Naive B cell (primary cell): ENCODE measurements at regions not wholly inside any gene's neighbourhood (a gene's known extent, or its start where the extent isn't known, plus 50 kb on each side); places are given as distances from the start of the nearest gene placed in this dataset.
"Not testable (repeated sequence)": the region's sequence is repeated elsewhere in the genome, so short reads cannot be mapped to it uniquely, and the experiment has no call there.

ENCODE experiments used
- ATAC-seq, 2 donors: fragments of 150-1000 bp; cut with Tn5 transposase; 2 replicates each; pipeline ENCODE4 v1.10.0; 2021; ENCODE audit warnings: low read depth in 2 of 2, mild to moderate bottlenecking in 2 of 2, moderate library complexity in 2 of 2
- DNase-seq: peaks from one replicate; pipeline ENCODE4 v3.0.0; 2022
- H3K27ac Mint-ChIP-seq, 6 donors: one replicate each; pipeline ENCODE4 v1.8.0; 2020 to 2022; ENCODE audit warnings: mild to moderate bottlenecking in 6 of 6, mixed read lengths in 6 of 6, moderate library complexity in 5 of 6, inconsistent platforms in 2 of 6
- H3K27me3 Mint-ChIP-seq, 3 donors: one replicate each; pipeline ENCODE4 v1.8.0; 2021 to 2022; ENCODE audit warnings: mixed read lengths in 3 of 3, mild to moderate bottlenecking in 1 of 3
- H3K36me3 Mint-ChIP-seq, 2 donors: one replicate each; pipeline ENCODE4 v1.8.0; 2020 to 2022; ENCODE audit warnings: mixed read lengths in 2 of 2, inconsistent platforms in 1 of 2, mild to moderate bottlenecking in 1 of 2
- H3K4me1 Mint-ChIP-seq, 3 donors: one replicate each; pipeline ENCODE4 v1.8.0; 2020 to 2022; ENCODE audit warnings: mixed read lengths in 3 of 3, inconsistent platforms in 1 of 3, mild to moderate bottlenecking in 1 of 3, moderate library complexity in 1 of 3
- H3K4me3 Mint-ChIP-seq, 8 donors: one replicate each; pipeline ENCODE4 v1.8.0; 2020 to 2022; ENCODE audit warnings: mild to moderate bottlenecking in 8 of 8, mixed read lengths in 8 of 8, moderate library complexity in 8 of 8, inconsistent platforms in 2 of 8
- H3K9me3 Mint-ChIP-seq, 7 donors: one replicate each; pipeline ENCODE4 v1.8.0; 2020 to 2022; ENCODE audit warnings: mixed read lengths in 7 of 7, mild to moderate bottlenecking in 5 of 7, inconsistent platforms in 2 of 7, moderate library complexity in 1 of 7

DNA sequence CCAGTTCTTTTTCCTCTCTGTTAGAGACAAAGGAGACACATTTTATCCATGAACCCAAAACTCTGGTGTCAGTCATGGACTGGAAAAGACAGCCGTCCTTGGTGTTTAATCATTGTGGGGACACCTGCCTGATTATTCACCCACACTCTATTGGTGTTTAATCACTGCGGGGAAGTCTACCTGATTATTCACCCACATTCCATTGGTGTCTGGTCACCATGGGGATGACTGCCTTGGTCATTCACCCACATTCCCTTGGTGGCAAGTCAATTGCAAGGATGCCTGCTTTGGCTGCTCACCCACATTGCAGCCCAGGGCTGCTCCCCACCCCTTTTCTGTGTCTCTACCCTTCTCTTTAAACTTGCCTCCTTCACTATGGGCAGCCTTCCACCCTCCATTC, 589.7 kb upstream of the AMELY start:
- no peaks in the 10 kb centered on the region for H3K4me1 Mint-ChIP-seq
- peaks cover 0 to 25% (median 5%) of the 10 kb centered on the region in 3 donors for H3K27me3 Mint-ChIP-seq
- H3K9me3 Mint-ChIP-seq, result peaks cover 0 to 8% (median 0%) of the 10 kb centered on the region in 7 donors
- DNase-seq (no peak), ATAC-seq (no peak)
- H3K27ac Mint-ChIP-seq, result peak overlapping the region in 1 of 6 donors; percentile 11
- H3K36me3 Mint-ChIP-seq, result no peaks in the 10 kb centered on the region
- no peak overlapping the region for H3K4me3 Mint-ChIP-seq

- H3K36me3 Mint-ChIP-seq, result no peaks in the 10 kb centered on the region
These were observed 584.4 kb upstream of the AMELY start for GRCh38 chrY:7496001-7496400.

GRCh38 chrY:7484455-7485285, 573.1 kb upstream of the AMELY start:
- not testable (repeated sequence) for H3K4me1 Mint-ChIP-seq, H3K36me3 Mint-ChIP-seq, H3K4me3 Mint-ChIP-seq, H3K9me3 Mint-ChIP-seq, ATAC-seq, DNase-seq, H3K27ac Mint-ChIP-seq
- H3K27me3 Mint-ChIP-seq, result peaks cover 0 to 11% (median 9%) of the 10 kb centered on the region in 3 donors

More at GRCh38 chrY:7496001-7496400, 584.4 kb upstream of the AMELY start:
- DNase-seq, result no peak
- Mint-ChIP-seq H3K4me3 (no peak overlapping the region), H3K27me3 (peaks cover 0 to 14% (median 4%) of the 10 kb centered on the region in 3 donors), H3K4me1 (no peaks in the 10 kb centered on the region), H3K9me3 (no peaks in the 10 kb centered on the region), H3K27ac (no peak overlapping the region)
- no peak for ATAC-seq

DNA sequence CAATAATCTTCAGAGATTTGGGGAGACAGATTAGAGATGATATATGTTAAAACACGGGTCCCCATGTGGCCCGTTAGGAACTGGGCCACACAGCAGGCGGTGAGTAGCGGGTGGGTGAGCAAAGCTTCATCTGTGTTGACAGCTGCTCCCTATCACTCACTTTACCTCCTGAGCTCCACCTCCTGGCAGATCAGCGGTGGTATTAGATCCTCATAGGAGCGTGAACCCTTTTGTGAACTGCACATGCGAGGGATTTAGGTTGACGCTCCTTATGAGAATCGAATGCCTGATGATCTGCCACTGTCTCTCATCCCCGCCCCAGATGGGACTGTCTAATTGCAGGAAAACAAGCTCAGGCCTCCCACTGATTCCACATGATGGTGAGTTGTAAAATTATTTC, 560.4 kb upstream of the AMELY start:
- ATAC-seq, result no peak
- no peak for DNase-seq
- H3K27me3 Mint-ChIP-seq, result peaks cover 0 to 6% (median 0%) of the 10 kb centered on the region in 3 donors
- H3K4me1 Mint-ChIP-seq, result peaks cover 0 to 5% (median 0%) of the 10 kb centered on the region in 3 donors
- H3K27ac Mint-ChIP-seq, result no peak overlapping the region
- no peaks in the 10 kb centered on the region for H3K36me3 Mint-ChIP-seq
- no peak overlapping the region for H3K4me3 Mint-ChIP-seq
- H3K9me3 Mint-ChIP-seq, result no peaks in the 10 kb centered on the region

DNA sequence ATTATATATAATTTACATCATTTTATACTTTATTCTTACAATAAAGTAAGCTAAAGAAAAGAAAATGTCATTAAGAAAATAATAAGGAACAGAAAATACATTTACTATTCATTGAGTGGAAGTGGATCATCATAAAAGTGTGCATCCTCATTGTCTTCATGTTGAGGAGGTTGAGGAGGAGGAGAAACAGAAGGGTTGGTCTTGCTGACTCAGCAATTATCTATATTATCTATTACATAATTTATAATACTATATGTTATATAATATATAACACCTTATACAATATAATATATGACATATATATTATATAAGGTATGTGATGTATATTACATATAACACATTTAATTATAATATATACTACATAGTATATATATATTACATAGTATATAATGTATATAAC, 558.5 kb upstream of the AMELY start:
- Mint-ChIP-seq H3K36me3 (no peaks in the 10 kb centered on the region), H3K9me3 (peaks cover 0 to 2% (median 0%) of the 10 kb centered on the region in 7 donors), H3K4me3 (no peak overlapping the region), H3K4me1 (no peaks in the 10 kb centered on the region), H3K27ac (no peak overlapping the region), H3K27me3 (peaks cover 0 to 15% (median 6%) of the 10 kb centered on the region in 3 donors)
- DNase-seq (no peak), ATAC-seq (no peak)

- H3K4me1 Mint-ChIP-seq, result no peaks in the 10 kb centered on the region
- no peaks in the 10 kb centered on the region for H3K36me3 Mint-ChIP-seq
- no peak for DNase-seq
- no peak overlapping the region for H3K27ac Mint-ChIP-seq
- no peak overlapping the region for H3K4me3 Mint-ChIP-seq
- H3K9me3 Mint-ChIP-seq, result peaks cover 0 to 2% (median 0%) of the 10 kb centered on the region in 7 donors
- ATAC-seq, result no peak
- H3K27me3 Mint-ChIP-seq, result peaks cover 0 to 16% (median 9%) of the 10 kb centered on the region in 3 donors
These were observed 557.6 kb upstream of the AMELY start for GRCh38 chrY:7468951-7469745.

DNA sequence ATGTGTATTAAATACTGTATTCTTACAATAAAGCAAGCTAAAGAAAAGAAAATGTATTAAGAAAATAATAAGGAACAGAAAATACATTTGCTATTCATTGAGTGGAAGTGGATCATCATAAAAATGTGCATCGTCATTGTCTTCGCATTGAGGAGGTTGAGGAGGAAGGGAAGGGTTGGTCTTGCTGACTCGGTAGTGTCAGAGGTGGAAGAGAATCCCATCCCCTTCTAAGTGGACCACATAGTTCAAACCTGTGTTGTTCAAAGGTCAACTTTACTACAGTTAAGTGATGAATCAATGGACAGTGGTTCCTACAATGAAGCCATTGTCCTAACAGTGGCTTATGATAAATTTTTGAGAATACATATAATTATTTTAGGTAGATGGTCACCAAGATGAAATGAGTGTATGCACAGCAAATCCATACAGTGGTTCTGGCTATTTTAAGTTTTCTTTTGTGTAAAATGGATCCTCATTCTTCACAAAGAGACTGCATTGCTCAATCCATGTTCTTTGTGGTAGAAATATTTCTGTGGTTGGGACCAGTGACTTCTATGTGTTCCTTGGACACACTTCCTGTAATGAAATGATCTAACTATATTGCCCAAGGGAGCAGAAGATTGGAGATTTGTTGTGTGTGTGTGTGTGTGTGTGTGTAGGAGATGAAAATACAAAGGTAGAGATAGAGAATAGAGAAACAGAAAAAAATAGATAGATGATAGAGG, 556.4 kb upstream of the AMELY start:
- H3K4me1 Mint-ChIP-seq, result no peaks in the 10 kb centered on the region
- no peak for ATAC-seq
- peaks cover 0 to 2% (median 0%) of the 10 kb centered on the region in 7 donors for H3K9me3 Mint-ChIP-seq
- H3K27me3 Mint-ChIP-seq, result peaks cover 0 to 18% (median 14%) of the 10 kb centered on the region in 3 donors
- H3K27ac Mint-ChIP-seq, result no peak overlapping the region
- no peaks in the 10 kb centered on the region for H3K36me3 Mint-ChIP-seq
- no peak overlapping the region for H3K4me3 Mint-ChIP-seq
- DNase-seq, result no peak

GRCh38 chrY:7465185-7465621, 553.7 kb upstream of the AMELY start:
- Mint-ChIP-seq H3K4me1 (no peaks in the 10 kb centered on the region), H3K27ac (no peak overlapping the region), H3K36me3 (no peaks in the 10 kb centered on the region), H3K4me3 (no peak overlapping the region), H3K9me3 (peaks cover 0 to 4% (median 0%) of the 10 kb centered on the region in 7 donors), H3K27me3 (peaks cover 0 to 37% (median 23%) of the 10 kb centered on the region in 3 donors)
- ATAC-seq, result no peak
- no peak for DNase-seq

DNA sequence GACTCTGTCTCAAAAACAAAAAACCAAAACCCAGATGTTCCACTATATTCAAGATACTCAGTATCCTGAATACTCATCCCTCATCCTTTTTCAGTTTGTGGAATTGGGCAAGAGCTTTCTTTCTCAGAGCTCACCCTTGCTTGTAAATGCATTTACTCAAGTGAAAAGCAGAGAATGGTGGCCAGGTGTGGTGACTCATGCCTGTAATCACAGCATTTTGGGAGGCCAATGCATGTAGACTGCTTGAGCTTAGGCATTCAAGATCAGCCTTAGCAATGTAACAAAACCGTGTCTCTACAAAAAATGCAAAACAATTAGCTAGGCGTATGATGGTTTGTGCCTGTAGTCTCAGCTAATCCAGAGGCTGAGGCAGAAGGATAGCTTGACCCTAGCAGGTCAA, 553.2 kb upstream of the AMELY start:
- DNase-seq (no peak), ATAC-seq (no peak)
- Mint-ChIP-seq H3K27me3 (peaks cover 0 to 41% (median 26%) of the 10 kb centered on the region in 3 donors), H3K36me3 (no peaks in the 10 kb centered on the region), H3K9me3 (peaks cover 0 to 6% (median 0%) of the 10 kb centered on the region in 7 donors), H3K27ac (no peak overlapping the region), H3K4me3 (no peak overlapping the region), H3K4me1 (no peaks in the 10 kb centered on the region)

GRCh38 chrY:7463711-7464110, 552.2 kb upstream of the AMELY start:
- H3K9me3 Mint-ChIP-seq, result peaks cover 0 to 8% (median 0%) of the 10 kb centered on the region in 7 donors
- no peaks in the 10 kb centered on the region for H3K4me1 Mint-ChIP-seq
- H3K4me3 Mint-ChIP-seq, result no peak overlapping the region
- DNase-seq (no peak), ATAC-seq (no peak)
- H3K36me3 Mint-ChIP-seq, result no peaks in the 10 kb centered on the region
- H3K27me3 Mint-ChIP-seq, result peaks cover 0 to 52% (median 34%) of the 10 kb centered on the region in 3 donors
- H3K27ac Mint-ChIP-seq, result no peak overlapping the region

GRCh38 chrY:7463196-7463595, 551.6 kb upstream of the AMELY start:
- Mint-ChIP-seq H3K27ac (no peak overlapping the region), H3K36me3 (no peaks in the 10 kb centered on the region), H3K27me3 (peaks cover 0 to 50% (median 34%) of the 10 kb centered on the region in 3 donors), H3K4me1 (no peaks in the 10 kb centered on the region), H3K4me3 (no peak overlapping the region), H3K9me3 (peaks cover 0 to 8% (median 0%) of the 10 kb centered on the region in 7 donors)
- no peak for ATAC-seq
- no peak for DNase-seq

GRCh38 chrY:7462657-7463056, 551.1 kb upstream of the AMELY start:
- no peak overlapping the region for H3K27ac Mint-ChIP-seq
- H3K4me3 Mint-ChIP-seq, result no peak overlapping the region
- H3K4me1 Mint-ChIP-seq, result no peaks in the 10 kb centered on the region
- H3K27me3 Mint-ChIP-seq, result peaks cover 0 to 49% (median 34%) of the 10 kb centered on the region in 3 donors
- no peaks in the 10 kb centered on the region for H3K36me3 Mint-ChIP-seq
- ATAC-seq, result no peak
- DNase-seq, result no peak
- peaks cover 0 to 8% (median 0%) of the 10 kb centered on the region in 7 donors for H3K9me3 Mint-ChIP-seq

- Mint-ChIP-seq H3K27me3 (peaks cover 0 to 53% (median 34%) of the 10 kb centered on the region in 3 donors), H3K4me3 (no peak overlapping the region), H3K9me3 (peaks cover 0 to 8% (median 0%) of the 10 kb centered on the region in 7 donors), H3K36me3 (no peaks in the 10 kb centered on the region), H3K4me1 (no peaks in the 10 kb centered on the region), H3K27ac (no peak overlapping the region)
- DNase-seq (no peak), ATAC-seq (no peak)
These were observed 550.4 kb upstream of the AMELY start for GRCh38 chrY:7461873-7462525.
